OCI-LY1 (cell line): ENCODE measurements at regions not wholly inside any gene's neighbourhood (a gene's known extent, or its start where the extent isn't known, plus 50 kb on each side); places are given as distances from the start of the nearest gene placed in this dataset.

ENCODE experiments used
- H2AFZ ChIP-seq: fragments of 200-600 bp; sonication (generic), shearing (Covaris generic); 2 replicates; pipeline ENCODE4 v1.6.0; 2014; ENCODE audit warnings: antibody characterized with exemption, mild to moderate bottlenecking, low read length
- H3F3A ChIP-seq: fragments of 200-600 bp; sonication (generic), shearing (Covaris generic); 2 replicates; pipeline ENCODE4 v1.6.0; 2014; ENCODE audit warnings: mild to moderate bottlenecking, antibody characterized with exemption, low read length, moderate library complexity; ENCODE audit not compliant: insufficient read depth
- H3K27ac ChIP-seq: fragments of 200-600 bp; sonication (generic); 2 replicates; pipeline ENCODE4 v1.5.1; 2014; ENCODE audit warnings: low read length, mixed run types, mild to moderate bottlenecking, low read depth; ENCODE audit not compliant: poor library complexity, severe bottlenecking
- H3K27me3 ChIP-seq: fragments of 200-600 bp; sonication (generic); 2 replicates; pipeline ENCODE4 v1.6.0; 2014; ENCODE audit warnings: antibody characterized with exemption, mild to moderate bottlenecking, low read length, moderate library complexity; ENCODE audit not compliant: insufficient read depth
- H3K36me3 ChIP-seq: fragments of 200-600 bp; sonication (generic); 2 replicates; pipeline ENCODE4 v1.6.1; 2014; ENCODE audit warnings: mild to moderate bottlenecking, antibody characterized with exemption, low read length, moderate library complexity, mixed read lengths; ENCODE audit not compliant: insufficient read depth
- H3K4me1 ChIP-seq: fragments of 200-600 bp; sonication (generic); 2 replicates; pipeline ENCODE4 v1.5.1; 2014; ENCODE audit warnings: mild to moderate bottlenecking, low read length, moderate library complexity; ENCODE audit not compliant: insufficient read depth, severe bottlenecking
- H3K4me2 ChIP-seq: fragments of 200-600 bp; sonication (generic), shearing (Covaris generic); 2 replicates; pipeline ENCODE4 v1.6.1; 2014; ENCODE audit warnings: low read length
- H3K4me3 ChIP-seq: fragments of 200-600 bp; sonication (generic); 2 replicates; pipeline ENCODE4 v1.5.1; 2014; ENCODE audit warnings: low read length, low read depth, mild to moderate bottlenecking, mixed read lengths; ENCODE audit not compliant: poor library complexity, severe bottlenecking
- H3K79me2 ChIP-seq: fragments of 200-600 bp; shearing (Covaris generic); 2 replicates; pipeline ENCODE4 v1.6.1; 2016; ENCODE audit warnings: mixed run types, low read length, mixed read lengths; ENCODE audit not compliant: insufficient read depth
- H3K9ac ChIP-seq: fragments of 200-600 bp; sonication (generic), shearing (Covaris generic); 2 replicates; pipeline ENCODE4 v1.6.1; 2014; ENCODE audit warnings: mild to moderate bottlenecking, low read length, mixed read lengths
- H3K9me2 ChIP-seq: fragments of 200-600 bp; sonication (generic), shearing (Covaris generic); 2 replicates; pipeline ENCODE4 v1.6.1; 2014; ENCODE audit warnings: low read depth, mild to moderate bottlenecking, low read length, mixed read lengths
- H3K9me3 ChIP-seq: fragments of 200-600 bp; shearing (Covaris generic); 2 replicates; pipeline ENCODE4 v1.6.1; 2014; ENCODE audit warnings: low read length, mixed read lengths
- H4K20me1 ChIP-seq: fragments of 200-600 bp; sonication (generic), shearing (Covaris generic); 2 replicates; pipeline ENCODE4 v1.6.0; 2016; ENCODE audit warnings: mild to moderate bottlenecking, low read length; ENCODE audit not compliant: insufficient read depth
- EZH2 ChIP-seq: fragments of 200-600 bp; sonication (generic), shearing (Covaris generic); IDR thresholded peaks from 2 replicates; pipeline ENCODE4 v1.8.0; 2017; ENCODE audit warnings: borderline replicate concordance, mixed run types, mild to moderate bottlenecking, antibody characterized with exemption, low read length, moderate library complexity, mixed read lengths
- TF ChIP-seq, protein P1 (sequence below): fragments of 200-600 bp; sonication (generic), shearing (Covaris generic); IDR thresholded peaks from 2 replicates; pipeline ENCODE4 v1.5.1; 2017; ENCODE audit warnings: mild to moderate bottlenecking, antibody characterized with exemption, low read length, moderate library complexity, mixed read lengths

DNA sequence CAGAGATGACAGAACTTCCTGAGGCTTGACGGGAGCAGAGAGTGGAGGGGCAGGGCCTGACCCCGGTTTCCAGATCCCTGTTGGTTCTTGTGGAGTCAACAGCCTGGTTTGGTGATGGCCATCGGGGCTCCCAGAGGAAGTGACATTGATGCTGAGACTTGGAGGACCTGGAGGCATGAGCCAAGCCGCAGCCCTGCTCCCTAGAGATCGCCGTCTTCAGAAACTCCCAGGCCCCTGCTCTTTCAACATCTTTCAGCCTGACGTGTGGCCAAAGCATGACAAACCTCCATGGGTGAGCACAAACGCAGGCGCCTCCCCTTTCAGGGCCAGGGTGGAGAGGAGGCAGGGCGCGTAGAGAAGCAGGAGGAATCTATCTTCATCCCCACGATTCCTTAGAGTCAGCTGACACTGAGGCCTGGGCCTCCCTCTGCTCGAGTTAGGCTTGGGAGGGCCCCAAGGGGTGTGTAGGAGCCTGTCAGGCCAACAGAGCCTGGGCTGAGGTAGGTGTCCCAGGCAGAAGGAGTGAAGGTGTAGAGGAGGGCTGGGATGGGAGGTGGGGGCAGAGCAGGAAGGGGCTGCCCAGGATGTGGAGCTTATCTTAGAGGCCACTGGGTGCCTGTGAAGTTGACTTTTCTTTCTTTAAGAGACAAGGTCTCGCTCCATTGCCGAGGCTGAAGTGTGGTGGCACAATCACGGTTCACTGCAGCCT, 56.1 kb upstream of the MED9 start:
- Histone ChIP-seq H3K27ac (no peak overlapping the region), H3K9ac (no peak overlapping the region), H3K4me3 (no peak overlapping the region), H3K9me3 (peaks cover 6% of the 10 kb centered on the region), H2AFZ (no peak overlapping the region), H3K9me2 (no peaks in the 10 kb centered on the region), H3K4me2 (no peak overlapping the region), H3K4me1 (peaks cover 3% of the 10 kb centered on the region), H3K27me3 (peaks cover 6% of the 10 kb centered on the region; the same call in 1 of the 2 replicates), H3K36me3 (no peaks in the 10 kb centered on the region; the same call in 1 of the 2 replicates), H4K20me1 (no peaks in the 10 kb centered on the region), H3K79me2 (no peaks in the 10 kb centered on the region), H3F3A (no peaks in the 10 kb centered on the region)
- TF ChIP-seq, protein P1, sequence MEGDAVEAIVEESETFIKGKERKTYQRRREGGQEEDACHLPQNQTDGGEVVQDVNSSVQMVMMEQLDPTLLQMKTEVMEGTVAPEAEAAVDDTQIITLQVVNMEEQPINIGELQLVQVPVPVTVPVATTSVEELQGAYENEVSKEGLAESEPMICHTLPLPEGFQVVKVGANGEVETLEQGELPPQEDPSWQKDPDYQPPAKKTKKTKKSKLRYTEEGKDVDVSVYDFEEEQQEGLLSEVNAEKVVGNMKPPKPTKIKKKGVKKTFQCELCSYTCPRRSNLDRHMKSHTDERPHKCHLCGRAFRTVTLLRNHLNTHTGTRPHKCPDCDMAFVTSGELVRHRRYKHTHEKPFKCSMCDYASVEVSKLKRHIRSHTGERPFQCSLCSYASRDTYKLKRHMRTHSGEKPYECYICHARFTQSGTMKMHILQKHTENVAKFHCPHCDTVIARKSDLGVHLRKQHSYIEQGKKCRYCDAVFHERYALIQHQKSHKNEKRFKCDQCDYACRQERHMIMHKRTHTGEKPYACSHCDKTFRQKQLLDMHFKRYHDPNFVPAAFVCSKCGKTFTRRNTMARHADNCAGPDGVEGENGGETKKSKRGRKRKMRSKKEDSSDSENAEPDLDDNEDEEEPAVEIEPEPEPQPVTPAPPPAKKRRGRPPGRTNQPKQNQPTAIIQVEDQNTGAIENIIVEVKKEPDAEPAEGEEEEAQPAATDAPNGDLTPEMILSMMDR, result no peak
- TF ChIP-seq EZH2, result no peak

DNA sequence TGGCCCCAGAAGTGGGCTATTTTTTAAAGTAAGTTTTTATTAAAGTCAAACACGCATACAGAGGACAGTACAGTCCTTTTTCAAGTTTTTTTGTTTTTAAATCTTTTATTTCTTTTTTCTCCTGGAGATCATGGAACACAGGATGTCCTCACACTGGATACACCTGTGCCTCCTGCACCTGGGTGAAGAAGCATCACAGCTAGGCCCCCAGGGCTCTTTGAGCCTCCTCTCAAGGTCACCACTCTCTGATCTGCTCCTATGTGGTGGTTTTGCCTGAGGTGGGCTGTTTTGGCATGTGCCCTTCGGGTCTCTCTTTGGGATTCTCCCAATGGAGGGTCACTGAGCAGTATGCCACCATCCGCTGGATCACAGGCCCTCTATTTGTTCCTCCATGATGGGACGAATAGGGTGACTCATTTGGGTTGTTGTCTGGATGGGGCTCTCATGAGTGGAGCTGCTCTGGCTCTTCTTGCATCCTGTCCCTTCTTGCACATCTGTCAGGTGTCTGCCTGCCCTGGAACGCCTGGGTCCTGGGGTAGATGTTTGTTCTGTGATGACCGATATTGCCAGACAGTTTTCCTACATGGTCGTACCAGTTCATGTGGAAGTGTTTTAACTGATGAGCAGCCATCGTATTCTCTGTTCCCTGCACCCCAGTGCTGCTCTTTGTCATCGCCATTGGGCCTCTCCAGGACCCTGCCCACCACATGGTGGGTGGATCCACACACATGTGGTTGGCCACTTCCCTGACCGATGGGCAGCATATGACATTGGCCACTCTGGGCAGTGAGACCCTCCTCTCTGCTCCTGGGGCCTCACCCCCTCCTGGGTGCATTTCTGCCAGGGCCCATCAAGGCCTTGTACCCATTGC, 55.2 kb upstream of the MED9 start:
- Histone ChIP-seq H3K4me1 (no peaks in the 10 kb centered on the region), H3K9me2 (no peaks in the 10 kb centered on the region), H3K36me3 (no peaks in the 10 kb centered on the region; the same call in 1 of the 2 replicates), H3K27me3 (peaks cover 6% of the 10 kb centered on the region; the same call in 1 of the 2 replicates), H3K4me2 (no peak overlapping the region), H3F3A (no peaks in the 10 kb centered on the region), H4K20me1 (no peaks in the 10 kb centered on the region), H3K9ac (no peak overlapping the region), H3K9me3 (peaks cover 6% of the 10 kb centered on the region), H3K79me2 (no peaks in the 10 kb centered on the region), H3K27ac (no peak overlapping the region), H2AFZ (no peak overlapping the region), H3K4me3 (no peak overlapping the region)
- TF ChIP-seq EZH2, result no peak
- TF ChIP-seq, protein P1, result no peak

DNA sequence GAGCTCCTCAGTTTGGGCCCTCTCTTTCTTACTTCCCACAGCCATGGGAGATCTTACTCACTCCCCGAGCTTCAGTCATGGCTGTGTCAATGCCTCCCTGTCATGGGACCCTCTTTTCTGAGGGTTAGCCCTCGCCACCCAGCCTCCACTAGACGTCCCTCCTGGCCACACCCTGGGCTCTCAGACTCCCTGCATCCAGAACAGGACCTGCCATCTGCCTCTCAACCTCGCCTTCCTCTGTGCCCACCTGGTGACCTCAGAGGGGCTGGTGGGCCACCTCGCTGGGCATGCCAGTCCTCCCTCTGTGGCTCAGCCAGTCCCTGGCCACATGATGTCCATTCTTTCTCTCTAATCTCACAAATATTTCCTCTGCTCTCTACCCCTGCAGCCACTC, 54.6 kb upstream of the MED9 start:
- Histone ChIP-seq H3K4me1 (no peaks in the 10 kb centered on the region), H3K9ac (no peak overlapping the region), H3K9me3 (peaks cover 6% of the 10 kb centered on the region), H3K4me2 (no peak overlapping the region), H3K27me3 (peaks cover 6% of the 10 kb centered on the region; the same call in 1 of the 2 replicates), H3K4me3 (no peak overlapping the region), H3K36me3 (no peaks in the 10 kb centered on the region; the same call in 1 of the 2 replicates), H2AFZ (no peak overlapping the region), H3K27ac (no peak overlapping the region), H3F3A (no peaks in the 10 kb centered on the region), H3K9me2 (no peaks in the 10 kb centered on the region), H3K79me2 (no peaks in the 10 kb centered on the region), H4K20me1 (no peaks in the 10 kb centered on the region)
- no peak for TF ChIP-seq EZH2
- TF ChIP-seq, protein P1, result no peak
